NCI-H774 (cell line): ENCODE measurements at regions not wholly inside any gene's neighbourhood (a gene's known extent, or its start where the extent isn't known, plus 50 kb on each side); places are given as distances from the start of the nearest gene placed in this dataset.

Experiments
- DNase-seq: peaks from one replicate; lab custom pipeline; 2025; lab: John Stamatoyannopoulos, UW

GRCh38 chr16:80040413-80040812 is 439.9 kb upstream of the MAF start:
- no peak for DNase-seq

DNA sequence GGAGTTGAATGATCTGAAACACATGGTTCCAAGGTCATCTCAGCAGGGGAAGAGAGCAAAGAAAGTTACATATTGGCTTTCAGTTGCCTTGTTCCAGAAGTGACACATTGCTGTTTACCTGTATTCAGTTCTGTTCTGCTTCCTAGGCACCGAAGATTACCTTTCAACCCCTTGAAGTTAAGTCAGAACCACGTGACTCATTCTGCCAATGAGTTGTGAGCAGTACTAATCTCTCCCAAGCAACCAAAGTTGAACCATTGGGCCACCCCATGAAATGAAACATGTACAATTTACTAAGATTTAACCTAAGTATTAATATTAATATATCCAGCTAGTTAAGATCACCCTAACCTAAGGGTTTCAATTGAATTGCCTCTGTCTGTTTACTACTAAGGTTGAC is 439.2 kb upstream of the MAF start:
- no peak for DNase-seq

- no peak for DNase-seq
Measured at GRCh38 chr16:80038566-80038965, 438.0 kb upstream of the MAF start.

DNA sequence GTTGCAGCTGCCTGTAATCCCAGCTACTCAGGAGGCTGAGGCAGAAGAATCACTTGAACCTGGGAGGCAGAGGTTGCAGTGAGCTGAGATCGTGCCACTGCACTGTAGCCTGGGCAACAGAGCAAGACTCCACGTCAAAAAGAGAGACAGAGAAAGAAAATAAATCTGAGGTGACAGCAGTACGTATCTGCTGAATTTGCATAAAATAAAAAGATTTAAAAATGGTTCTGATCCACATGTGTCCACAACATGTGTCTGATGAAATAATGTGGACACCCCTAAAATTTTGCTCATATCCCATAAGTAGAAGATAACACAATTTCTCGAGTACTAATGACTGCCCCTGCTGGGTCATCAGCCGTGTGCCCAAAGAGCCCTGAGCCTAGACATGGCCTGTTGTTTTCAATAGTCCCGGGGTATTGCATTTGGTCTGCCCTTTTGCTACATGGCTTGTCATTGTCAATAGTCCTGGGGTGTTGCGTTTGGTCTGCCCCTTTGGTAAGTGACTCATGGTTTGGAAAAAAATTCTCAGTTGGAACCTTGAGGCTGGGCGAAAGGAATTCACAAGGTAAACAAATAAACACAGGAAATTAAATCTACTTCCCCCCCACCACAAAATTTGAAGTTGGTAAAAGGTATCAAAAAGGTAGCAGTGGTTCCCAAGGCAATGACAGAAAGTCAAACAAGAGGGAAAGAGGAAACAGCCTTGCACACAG is 434.6 kb upstream of the MAF start:
- no peak for DNase-seq

GRCh38 chr16:80034469-80034826 is 433.9 kb upstream of the MAF start:
- DNase-seq: no peak

- no peak for DNase-seq
Measured at GRCh38 chr16:80033783-80034468, 433.4 kb upstream of the MAF start.

GRCh38 chr16:80029761-80030481 is 429.4 kb upstream of the MAF start:
- no peak for DNase-seq

DNA sequence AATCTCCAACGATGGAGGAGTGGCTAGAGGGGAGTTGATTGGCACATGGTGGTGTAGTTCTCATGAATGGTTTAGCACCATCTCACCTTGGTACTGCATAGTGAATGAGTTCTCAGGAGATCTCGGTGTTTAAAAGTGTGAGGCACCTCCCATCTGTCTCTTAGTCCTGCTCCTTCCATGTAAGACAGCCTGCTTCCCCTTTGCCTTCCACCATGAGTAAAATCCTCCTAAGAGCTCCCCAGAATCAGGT is 428.8 kb upstream of the MAF start:
- no peak for DNase-seq

DNA sequence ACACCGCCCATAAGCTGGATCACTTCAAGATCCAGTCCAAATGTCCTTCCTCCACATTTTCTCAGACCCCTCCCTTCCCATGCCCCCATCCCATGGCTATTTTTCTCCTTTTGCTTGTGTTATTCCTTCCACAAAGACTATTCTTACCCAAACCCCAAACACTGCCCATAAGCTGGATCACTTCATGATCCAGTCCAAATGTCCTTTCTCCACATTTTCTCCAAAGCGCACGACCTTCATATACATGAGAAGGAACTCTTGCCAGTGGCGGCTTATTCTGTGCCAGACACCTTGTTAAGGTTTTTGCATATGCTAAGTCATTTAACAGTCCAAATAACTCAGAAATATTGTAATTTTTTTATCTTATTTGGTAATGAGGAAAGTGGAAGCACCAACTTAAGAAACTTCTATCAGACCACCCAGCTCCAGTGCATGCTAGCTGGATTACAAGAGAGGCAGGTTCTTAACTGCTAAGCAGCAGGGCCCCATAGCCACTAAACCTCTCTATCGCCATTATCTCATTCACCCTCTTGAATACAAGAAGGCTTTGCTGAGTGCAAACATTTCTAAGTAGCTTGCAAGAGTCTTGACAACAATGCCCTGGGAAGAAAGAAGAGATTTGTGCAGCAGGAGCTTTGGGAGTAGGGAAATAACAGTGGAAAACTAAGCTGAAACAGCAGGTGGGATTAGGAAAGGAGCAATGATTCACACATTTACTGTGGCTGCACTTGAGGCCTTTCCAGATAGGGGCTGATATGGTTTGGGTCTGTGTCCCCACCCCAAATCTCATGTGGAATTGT is 428.2 kb upstream of the MAF start:
- DNase-seq: no peak

DNA sequence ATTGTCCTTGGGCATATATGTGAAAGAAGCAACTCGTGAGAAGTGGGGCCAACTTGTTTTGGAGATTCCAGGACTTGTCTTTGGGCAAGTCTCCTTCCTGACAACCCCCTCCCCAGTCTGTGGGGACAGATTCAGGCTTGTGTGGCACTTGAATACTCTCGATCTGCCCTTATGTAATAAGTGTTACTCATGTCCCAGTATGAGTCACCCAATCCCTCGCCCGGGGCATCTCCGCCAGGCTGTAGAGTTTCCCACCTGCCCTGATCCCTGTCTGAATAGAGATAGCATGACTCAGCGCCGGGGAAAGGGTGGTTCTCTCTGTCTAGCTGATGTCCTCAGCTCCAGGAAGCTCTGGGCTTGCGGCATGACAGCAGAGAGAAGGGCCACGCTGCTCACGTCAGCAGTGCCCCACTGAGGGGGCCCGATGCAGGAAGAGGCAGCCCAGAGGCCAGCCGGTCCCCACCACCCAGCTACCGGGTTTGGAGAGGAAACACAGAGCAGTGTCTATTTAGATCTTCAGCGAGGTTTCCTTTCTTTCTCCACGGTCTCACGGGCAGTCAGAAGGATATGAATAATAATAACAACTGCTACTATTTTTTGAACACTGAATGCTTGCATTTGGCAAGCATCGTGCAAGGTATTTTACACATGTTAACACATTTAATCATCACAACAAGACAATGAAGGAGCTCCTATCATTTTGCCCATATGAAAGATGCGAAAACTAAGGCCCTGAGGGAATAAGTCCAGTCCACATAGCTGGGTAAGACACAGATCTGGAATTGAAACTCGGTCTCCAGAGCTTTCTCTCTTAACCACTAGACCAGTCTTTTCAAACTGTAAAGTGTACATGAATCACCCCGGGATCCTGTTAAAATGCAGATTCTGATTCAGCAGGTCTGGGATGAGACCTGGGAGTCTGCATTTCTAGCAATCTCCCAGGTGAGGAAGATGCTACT is 426.7 kb upstream of the MAF start:
- no peak for DNase-seq

DNA sequence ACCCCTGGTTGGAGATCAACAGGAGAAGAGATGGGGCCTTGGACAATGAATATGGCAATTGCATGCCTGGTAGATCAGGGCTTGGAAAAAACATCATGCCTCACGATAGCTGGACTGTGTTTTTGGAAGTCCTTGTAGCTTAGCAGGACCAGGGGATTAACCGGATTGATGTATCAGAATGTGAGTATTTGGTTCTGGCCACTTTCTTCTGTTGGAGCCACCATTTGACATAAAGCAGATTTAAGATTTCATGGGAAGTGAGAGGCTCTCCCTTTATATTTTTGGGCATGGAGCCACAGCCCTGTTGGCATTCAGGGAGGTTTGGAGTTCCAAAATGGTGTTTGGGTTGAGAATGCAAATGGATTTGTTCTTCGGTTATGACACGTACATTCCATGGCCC is 424.7 kb upstream of the MAF start:
- DNase-seq: no peak

- no peak for DNase-seq
Measured at GRCh38 chr16:80024443-80024842, 423.9 kb upstream of the MAF start.

DNA sequence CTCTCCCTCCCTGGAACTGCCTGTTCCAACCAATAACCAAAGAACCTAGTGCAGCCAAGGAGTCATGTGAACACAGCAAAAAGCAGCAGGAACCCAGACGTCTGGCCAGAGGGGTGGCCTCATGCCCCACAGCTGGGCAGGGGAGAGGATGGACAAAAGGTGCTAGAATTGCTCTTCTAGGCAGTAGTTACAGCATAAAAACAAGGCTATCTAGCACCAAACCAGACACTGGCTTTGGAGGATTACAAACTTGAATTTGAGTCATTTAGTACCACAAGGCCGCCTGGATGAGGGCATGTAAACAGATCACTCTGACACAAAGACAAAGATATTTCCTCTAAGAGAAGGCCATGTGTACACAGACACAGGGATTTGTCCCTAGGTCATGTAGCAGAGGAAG is 423.3 kb upstream of the MAF start:
- DNase-seq: no peak

- DNase-seq: no peak
Measured at GRCh38 chr16:80019395-80019794, 418.9 kb upstream of the MAF start.

DNA sequence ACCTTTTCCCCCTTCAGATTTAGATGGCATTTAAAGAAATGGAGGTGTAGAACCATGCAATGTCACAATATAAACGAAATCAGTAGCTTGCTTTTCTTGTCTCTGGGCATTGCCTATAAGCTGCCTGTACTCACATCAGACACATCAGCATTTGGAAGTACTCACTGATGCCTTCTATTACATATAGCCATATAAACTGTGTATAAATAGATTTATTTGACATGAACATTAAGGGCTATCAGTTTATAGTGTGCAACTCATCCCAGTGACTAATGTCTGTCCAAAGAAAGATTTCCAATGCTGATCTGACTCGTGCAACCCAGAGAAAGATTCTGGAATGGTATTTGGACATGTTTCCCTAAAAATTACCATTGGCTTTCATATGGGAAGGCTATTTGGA is 417.9 kb upstream of the MAF start:
- no peak for DNase-seq

- no peak for DNase-seq
Measured at GRCh38 chr16:80016731-80017326, 416.3 kb upstream of the MAF start.

- no peak for DNase-seq
Measured at GRCh38 chr16:80015566-80015965, 415.0 kb upstream of the MAF start.

DNA sequence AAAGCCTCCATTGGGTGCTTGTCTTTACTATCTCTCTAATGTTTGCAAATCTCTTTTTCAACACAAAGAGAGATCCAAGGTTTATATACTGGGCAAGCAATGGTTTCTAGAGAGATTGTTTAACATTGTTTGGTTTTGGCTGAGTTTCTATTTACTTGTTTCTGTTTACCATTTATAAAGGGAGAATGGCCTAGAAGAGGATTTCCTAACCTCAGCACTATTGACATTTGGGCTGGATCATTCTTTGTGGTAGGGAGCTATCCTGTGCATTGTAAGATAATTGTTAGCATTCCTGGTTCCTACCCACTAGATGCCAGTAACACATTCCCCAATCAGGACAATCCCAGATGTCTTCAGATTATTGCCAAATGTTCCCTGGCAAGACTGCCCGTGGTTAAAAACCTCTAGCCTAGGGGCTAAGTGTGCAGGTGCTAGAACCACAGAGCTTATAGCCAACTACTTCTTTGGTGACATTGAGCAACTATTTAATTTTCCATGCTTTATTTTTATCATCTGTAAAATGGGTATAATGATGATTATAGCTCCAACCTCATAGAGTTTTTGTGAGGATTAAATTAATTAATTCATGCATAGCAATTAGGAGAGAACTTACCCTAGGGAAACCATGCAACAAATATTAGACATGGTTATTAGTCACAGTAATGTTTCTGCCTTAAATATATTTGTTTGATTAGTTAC is 413.9 kb upstream of the MAF start:
- DNase-seq: no peak

- DNase-seq: no peak
Measured at GRCh38 chr16:80012586-80012985, 412.0 kb upstream of the MAF start.

DNA sequence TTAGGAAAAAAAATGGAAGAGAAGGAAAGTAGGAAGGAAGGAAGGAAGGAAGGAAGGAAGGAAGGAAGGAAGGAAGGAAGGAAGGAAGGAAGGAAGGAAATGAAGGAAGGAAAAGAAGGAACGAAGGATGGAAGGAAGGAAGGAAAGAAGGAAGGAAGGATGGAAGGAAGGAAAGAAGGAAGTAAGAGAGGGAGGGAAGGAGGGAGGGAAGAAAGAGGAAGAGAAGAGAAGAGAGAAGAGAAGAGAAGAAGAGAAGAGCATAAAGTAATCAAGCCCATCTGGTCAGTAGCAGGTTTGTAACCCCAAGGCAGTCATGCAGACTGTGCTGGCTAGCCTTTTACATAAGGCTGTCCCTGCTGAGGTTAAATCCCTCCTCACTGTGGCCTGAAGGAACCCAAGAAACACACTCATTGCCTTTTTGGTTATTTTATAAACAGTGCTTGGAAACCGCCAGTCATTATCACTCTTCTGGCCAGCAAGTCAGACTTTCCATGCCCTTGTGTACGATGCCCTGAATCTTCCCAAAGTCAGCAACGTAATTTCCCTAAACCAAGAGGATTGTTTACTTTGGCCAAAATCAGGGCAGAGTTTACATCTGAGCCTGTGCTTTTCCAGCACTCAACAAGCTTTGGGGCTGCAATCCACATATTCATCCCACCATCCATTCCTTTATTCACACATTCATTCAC is 409.6 kb upstream of the MAF start:
- DNase-seq: no peak
